GM12878 (cell line): ENCODE measurements at regions not wholly inside any gene's neighbourhood (a gene's known extent, or its start where the extent isn't known, plus 50 kb on each side); places are given as distances from the start of the nearest gene placed in this dataset.
"Not testable (repeated sequence)": the region's sequence is repeated elsewhere in the genome, so short reads cannot be mapped to it uniquely, and the experiment has no call there.

Source experiments
- ATAC-seq: fragments of 200-7000 bp; cut with Tn5 transposase; 3 replicates; pipeline ENCODE4 v1.9.1; 2020; ENCODE audit warnings: mild to moderate bottlenecking, moderate library complexity
- BruUV-seq: library from RNA; stranded (reverse); fragments of 400-500 nt; replicated peaks from 2 replicates; lab custom pipeline; 2021; lab: Mats Ljungman, UMichigan
- CTCF ChIA-PET: fragments of 300-600 bp; sonication (Branson Sonifier 250); formaldehyde crosslinking; extraction: SDS; loops from one replicate; lab custom pipeline; 2021; ENCODE audit warnings: inconsistent platforms; lab: Yijun Ruan, JAX
- POLR2A ChIA-PET: fragments of 350-600 bp; formaldehyde crosslinking; extraction: SDS; loops from one replicate; lab custom pipeline; 2021; ENCODE audit warnings: inconsistent platforms; lab: Charles Lee
- RAD21 ChIA-PET: fragments of 300-600 bp; sonication (Branson Sonifier 250); formaldehyde crosslinking; loops from one replicate; lab custom pipeline; 2023; ENCODE audit warnings: antibody characterized with exemption; ENCODE audit not compliant: unreplicated experiment; lab: Charles Lee
- SMC1A ChIA-PET: fragments of 300-600 bp; sonication (Branson Sonifier 250); formaldehyde crosslinking; loops from one replicate; lab custom pipeline; 2023; ENCODE audit not compliant: unreplicated experiment, uncharacterized antibody; lab: Charles Lee
- DNase-seq: peaks from one replicate; pipeline ENCODE4 v3.0.0-alpha.2; 2011; ENCODE audit warnings: low read depth, low spot score
- FAIRE-seq: peaks from 3 replicates; lab custom pipeline; 2011; peaks lifted over from hg19 to GRCh38; lab: Jason Lieb, UNC
- H2AFZ ChIP-seq: 2 replicates; pipeline ENCODE4 v1.6.0; 2011; ENCODE audit warnings: low read depth, low read length, control low read depth; ENCODE audit not compliant: control insufficient read depth
- H3K27ac ChIP-seq: 2 replicates; pipeline ENCODE4 v1.5.1; 2011; ENCODE audit warnings: control low read depth; ENCODE audit not compliant: control insufficient read depth, insufficient read depth
- H3K27me3 ChIP-seq, 2 experiments: replicated peaks in 1 of 2; 2 replicates each; pipeline versions ENCODE4 v1.6.0 to v1.6.1; 2011; ENCODE audit warnings: low read length in 1 of 2; ENCODE audit not compliant: control insufficient read depth in 2 of 2, insufficient read depth in 2 of 2
- H3K36me3 ChIP-seq, 2 experiments: 2 replicates each; pipeline ENCODE4 v1.5.1; 2011; ENCODE audit warnings: low read length in 1 of 2; ENCODE audit not compliant: control insufficient read depth in 2 of 2, insufficient read depth in 2 of 2
- H3K4me1 ChIP-seq: 2 replicates; pipeline ENCODE4 v1.6.1; 2011; ENCODE audit warnings: mild to moderate bottlenecking, low read length, moderate library complexity, mixed read lengths; ENCODE audit not compliant: control insufficient read depth, insufficient read depth
- H3K4me2 ChIP-seq: 2 replicates; pipeline ENCODE4 v1.6.0; 2011; ENCODE audit warnings: control low read depth; ENCODE audit not compliant: control insufficient read depth, insufficient read depth
- H3K4me3 ChIP-seq: fragments of 200-600 bp; sonication (generic); 2 replicates; pipeline ENCODE4 v1.5.1; 2016
- H3K79me2 ChIP-seq: 2 replicates; pipeline ENCODE4 v1.6.0; 2011; ENCODE audit warnings: low read length; ENCODE audit not compliant: control insufficient read depth, insufficient read depth
- H3K9ac ChIP-seq: 2 replicates; pipeline ENCODE4 v1.8.0; 2011; ENCODE audit warnings: low read length, control low read depth, mixed read lengths; ENCODE audit not compliant: control insufficient read depth, insufficient read depth
- H3K9me3 ChIP-seq: replicated peaks from 3 replicates; pipeline ENCODE4 v1.5.1; 2011; ENCODE audit warnings: mild to moderate bottlenecking, low read length; ENCODE audit not compliant: control insufficient read depth, insufficient read depth
- H4K20me1 ChIP-seq: 2 replicates; pipeline ENCODE4 v1.6.0; 2011; ENCODE audit not compliant: control insufficient read depth, insufficient read depth
- HDGF ChIP-seq: fragments of 450-650 bp; IDR thresholded peaks from 2 replicates; pipeline ENCODE4 v1.6.1; 2016; ENCODE audit warnings: antibody characterized with exemption
- POLR2AphosphoS5 ChIP-seq: IDR thresholded peaks from 2 replicates; pipeline ENCODE4 v1.6.1; 2011; ENCODE audit warnings: mild to moderate bottlenecking, low read length, inconsistent platforms
- STAT3 ChIP-seq: IDR thresholded peaks from 2 replicates; pipeline ENCODE4 v1.6.1; 2011; ENCODE audit warnings: low read depth, low read length, improper control_type of control experiment
- WGBS: methylation state at CpG from one replicate; pipeline ENCODE4 v1.1.6; 2016; ENCODE audit warnings: low lambda C conversion rate; ENCODE audit not compliant: insufficient replicate concordance, insufficient coverage; ENCODE audit errors: missing lambda C conversion rate; 5-methylcytosine and 5-hydroxymethylcytosine counted together
- in situ Hi-C: fragments of 300-500 bp; cut with MboI; formaldehyde crosslinking; loops from 9 replicates; pipeline ENCODE4 v1.14.3; 2018; ENCODE audit warnings: mixed read lengths
- intact Hi-C: fragments of 100-400 bp; cut with micrococcal nuclease; formaldehyde crosslinking; loops from one replicate; pipeline ENCODE4 v1.14.2; 2022; ENCODE audit not compliant: unreplicated experiment
- TF ChIP-seq, protein P1 (sequence below): fragments of 450-650 bp; formaldehyde crosslinking; IDR thresholded peaks from 2 replicates; pipeline ENCODE4 v1.4.0; 2020; ENCODE audit warnings: mild to moderate bottlenecking, moderate library complexity
- TF ChIP-seq, protein P2 (sequence below): IDR thresholded peaks from 2 replicates; pipeline ENCODE4 v1.6.1; 2012; ENCODE audit warnings: mild to moderate bottlenecking, low read depth, low read length

DNA sequence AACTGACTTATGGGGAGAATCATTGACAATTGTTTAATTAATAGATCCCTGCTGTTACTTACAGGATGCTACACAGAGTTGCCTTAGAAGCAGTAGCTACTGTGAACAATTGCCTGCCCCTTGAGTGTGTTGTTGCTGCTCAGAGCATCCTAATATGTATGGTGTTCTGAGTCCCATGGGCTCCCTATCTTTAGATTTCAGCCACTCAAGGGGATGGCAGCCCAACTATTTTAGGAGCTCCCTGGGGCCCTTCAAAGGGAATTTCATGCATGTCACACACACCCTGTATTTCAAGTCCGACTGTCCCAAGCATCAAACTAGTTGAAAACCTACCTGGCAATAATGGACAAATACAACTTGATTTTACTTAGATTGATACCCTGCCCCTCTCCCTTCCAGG, 111.2 kb downstream of the NOC3L start (continued):
- TF ChIP-seq, protein P1, sequence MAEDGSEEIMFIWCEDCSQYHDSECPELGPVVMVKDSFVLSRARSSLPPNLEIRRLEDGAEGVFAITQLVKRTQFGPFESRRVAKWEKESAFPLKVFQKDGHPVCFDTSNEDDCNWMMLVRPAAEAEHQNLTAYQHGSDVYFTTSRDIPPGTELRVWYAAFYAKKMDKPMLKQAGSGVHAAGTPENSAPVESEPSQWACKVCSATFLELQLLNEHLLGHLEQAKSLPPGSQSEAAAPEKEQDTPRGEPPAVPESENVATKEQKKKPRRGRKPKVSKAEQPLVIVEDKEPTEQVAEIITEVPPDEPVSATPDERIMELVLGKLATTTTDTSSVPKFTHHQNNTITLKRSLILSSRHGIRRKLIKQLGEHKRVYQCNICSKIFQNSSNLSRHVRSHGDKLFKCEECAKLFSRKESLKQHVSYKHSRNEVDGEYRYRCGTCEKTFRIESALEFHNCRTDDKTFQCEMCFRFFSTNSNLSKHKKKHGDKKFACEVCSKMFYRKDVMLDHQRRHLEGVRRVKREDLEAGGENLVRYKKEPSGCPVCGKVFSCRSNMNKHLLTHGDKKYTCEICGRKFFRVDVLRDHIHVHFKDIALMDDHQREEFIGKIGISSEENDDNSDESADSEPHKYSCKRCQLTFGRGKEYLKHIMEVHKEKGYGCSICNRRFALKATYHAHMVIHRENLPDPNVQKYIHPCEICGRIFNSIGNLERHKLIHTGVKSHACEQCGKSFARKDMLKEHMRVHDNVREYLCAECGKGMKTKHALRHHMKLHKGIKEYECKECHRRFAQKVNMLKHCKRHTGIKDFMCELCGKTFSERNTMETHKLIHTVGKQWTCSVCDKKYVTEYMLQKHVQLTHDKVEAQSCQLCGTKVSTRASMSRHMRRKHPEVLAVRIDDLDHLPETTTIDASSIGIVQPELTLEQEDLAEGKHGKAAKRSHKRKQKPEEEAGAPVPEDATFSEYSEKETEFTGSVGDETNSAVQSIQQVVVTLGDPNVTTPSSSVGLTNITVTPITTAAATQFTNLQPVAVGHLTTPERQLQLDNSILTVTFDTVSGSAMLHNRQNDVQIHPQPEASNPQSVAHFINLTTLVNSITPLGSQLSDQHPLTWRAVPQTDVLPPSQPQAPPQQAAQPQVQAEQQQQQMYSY (CRISPR knock-in tag), result no peak
- TF ChIP-seq HDGF (no peak), POLR2AphosphoS5 (no peak), STAT3 (no peak)
- TF ChIP-seq, protein P2, sequence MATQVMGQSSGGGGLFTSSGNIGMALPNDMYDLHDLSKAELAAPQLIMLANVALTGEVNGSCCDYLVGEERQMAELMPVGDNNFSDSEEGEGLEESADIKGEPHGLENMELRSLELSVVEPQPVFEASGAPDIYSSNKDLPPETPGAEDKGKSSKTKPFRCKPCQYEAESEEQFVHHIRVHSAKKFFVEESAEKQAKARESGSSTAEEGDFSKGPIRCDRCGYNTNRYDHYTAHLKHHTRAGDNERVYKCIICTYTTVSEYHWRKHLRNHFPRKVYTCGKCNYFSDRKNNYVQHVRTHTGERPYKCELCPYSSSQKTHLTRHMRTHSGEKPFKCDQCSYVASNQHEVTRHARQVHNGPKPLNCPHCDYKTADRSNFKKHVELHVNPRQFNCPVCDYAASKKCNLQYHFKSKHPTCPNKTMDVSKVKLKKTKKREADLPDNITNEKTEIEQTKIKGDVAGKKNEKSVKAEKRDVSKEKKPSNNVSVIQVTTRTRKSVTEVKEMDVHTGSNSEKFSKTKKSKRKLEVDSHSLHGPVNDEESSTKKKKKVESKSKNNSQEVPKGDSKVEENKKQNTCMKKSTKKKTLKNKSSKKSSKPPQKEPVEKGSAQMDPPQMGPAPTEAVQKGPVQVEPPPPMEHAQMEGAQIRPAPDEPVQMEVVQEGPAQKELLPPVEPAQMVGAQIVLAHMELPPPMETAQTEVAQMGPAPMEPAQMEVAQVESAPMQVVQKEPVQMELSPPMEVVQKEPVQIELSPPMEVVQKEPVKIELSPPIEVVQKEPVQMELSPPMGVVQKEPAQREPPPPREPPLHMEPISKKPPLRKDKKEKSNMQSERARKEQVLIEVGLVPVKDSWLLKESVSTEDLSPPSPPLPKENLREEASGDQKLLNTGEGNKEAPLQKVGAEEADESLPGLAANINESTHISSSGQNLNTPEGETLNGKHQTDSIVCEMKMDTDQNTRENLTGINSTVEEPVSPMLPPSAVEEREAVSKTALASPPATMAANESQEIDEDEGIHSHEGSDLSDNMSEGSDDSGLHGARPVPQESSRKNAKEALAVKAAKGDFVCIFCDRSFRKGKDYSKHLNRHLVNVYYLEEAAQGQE, result no peak
- TF ChIP-seq, all 136 proteins: peak for 0

DNA sequence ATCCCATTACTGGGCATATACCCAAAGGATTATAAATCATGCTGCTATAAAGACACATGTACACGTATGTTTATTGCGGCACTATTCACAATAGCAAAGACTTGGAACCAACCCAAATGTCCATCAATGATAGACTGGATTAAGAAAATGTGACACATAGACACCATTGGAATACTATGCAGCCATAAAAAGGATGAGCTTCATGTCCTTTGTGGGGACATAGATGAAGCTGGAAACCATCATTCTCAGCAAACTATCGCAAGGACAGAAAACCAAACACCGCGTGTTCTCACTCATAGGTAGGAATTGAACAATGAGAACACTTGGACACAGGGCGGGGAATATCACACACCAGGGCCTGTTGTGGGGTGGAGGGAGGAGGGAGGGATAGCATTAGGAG, 105.3 kb downstream of the NOC3L start:
- H3K27ac ChIP-seq, H2AFZ ChIP-seq, POLR2A ChIA-PET, in situ Hi-C loops, H3K9ac ChIP-seq, H3K4me2 ChIP-seq, H3K4me3 ChIP-seq, H3K27me3 ChIP-seq, intact Hi-C loops, ATAC-seq, BruUV-seq, FAIRE-seq, H3K36me3 ChIP-seq, H4K20me1 ChIP-seq, SMC1A ChIA-PET, H3K4me1 ChIP-seq, H3K79me2 ChIP-seq, RAD21 ChIA-PET, H3K9me3 ChIP-seq, DNase-seq: not testable (repeated sequence)
- CTCF ChIA-PET, result interaction anchor here (0.7 kb wide), 1 partner anchor 213 kb away, joined by 3 read pairs; no protein-coding TSS in a partner anchor
- 62% methylated on average over 4 of the region's 6 CpGs for WGBS
